NCI-H128 (cell line): ENCODE measurements at regions not wholly inside any gene's neighbourhood (a gene's known extent, or its start where the extent isn't known, plus 50 kb on each side); places are given as distances from the start of the nearest gene placed in this dataset.

Experiments used
- DNase-seq: peaks from one replicate; lab custom pipeline; 2025; ENCODE audit not compliant: unreplicated experiment; lab: John Stamatoyannopoulos, UW

DNA sequence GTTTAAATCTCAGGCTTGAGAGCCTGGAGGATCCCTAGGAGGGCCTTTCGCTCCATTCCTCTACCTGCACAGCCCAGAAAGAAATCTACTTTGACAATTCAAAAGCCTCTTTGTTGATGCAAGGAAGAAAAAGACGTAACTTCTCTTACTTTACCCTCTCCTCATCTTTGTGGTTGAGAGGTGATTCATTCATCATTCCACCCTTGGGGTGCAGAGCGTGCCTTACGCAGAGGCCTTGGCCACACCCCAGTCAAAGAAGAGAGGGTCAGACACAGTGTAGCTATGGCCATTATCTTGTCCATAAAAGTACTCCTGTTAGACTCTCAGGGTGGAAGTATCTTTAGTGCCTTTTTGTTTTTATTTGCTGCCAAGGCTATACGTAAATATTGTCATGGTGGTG, 184.0 kb downstream of the IRS2 start:
- no peak for DNase-seq

DNA sequence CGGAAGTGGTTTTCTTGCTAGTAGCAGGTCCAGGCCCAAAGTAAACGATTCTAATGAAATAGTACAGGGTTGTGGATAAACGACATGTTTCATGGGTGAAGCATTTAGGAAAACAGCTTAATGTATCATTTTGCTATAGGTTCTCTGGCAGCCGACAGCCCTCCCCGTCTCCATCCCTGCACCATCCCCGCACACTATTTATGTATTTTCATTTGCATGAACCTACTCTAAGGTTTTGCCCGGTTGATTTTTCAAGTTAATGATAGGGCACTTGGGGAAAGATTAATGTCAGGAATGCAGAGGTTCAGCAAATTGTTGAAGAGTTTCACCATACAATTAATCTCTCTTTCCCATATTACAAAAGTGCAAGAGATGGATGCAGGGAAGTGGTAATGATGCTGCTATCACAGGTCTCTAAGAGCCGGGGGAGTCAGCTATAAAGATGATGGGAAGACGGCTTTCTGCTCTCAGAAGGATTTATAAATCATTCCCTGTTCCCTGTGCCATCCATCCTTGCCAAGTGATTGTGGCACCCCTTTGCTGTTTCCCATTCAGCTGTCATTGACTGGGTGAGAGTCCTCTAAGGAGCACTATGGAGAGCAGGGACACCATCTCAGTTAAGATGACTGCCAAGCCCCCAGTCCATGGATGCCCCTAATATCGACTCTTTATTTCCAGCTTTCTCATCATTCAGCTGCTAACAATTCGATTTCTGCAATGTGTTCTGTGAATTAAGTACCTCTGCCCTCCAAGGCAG, 186.3 kb downstream of the IRS2 start:
- DNase-seq = no peak

DNA sequence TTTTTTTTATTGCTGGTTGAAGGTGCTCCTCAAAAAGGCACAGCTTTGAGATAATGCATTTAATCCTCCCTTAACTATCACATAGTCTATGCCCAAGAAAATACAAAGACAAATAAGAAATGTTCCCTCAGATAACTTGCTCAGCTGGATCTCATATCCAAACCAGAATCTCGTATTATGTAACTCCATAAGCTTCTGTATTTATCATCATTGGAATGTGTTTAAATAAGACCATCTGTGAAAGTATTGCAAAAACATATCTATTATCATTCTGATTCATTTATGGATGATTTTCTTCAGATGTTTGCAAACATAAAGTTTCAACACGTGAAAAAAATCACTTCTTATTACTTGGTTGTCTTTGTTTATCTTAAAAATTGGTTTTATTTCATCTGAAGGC, 190.9 kb downstream of the IRS2 start:
- no peak for DNase-seq

DNA sequence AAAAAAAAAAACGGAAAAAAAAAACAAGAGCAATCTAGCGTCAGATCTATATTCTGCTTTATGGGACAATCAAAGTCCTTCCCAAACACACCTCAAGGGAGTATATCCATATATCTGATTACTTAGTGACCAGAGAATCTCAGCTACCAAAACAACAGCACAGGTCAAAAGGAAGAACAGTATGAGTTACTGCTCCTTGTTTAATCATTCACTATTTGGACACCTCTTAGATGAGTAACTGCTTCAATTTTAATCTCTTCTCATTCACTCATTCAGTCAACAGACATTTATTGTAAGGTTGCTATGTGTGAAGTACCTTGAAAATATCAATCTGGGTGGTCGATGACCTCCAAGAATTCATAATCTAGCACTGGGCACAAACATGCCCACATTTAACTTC, 193.2 kb downstream of the IRS2 start:
- DNase-seq = no peak

DNA sequence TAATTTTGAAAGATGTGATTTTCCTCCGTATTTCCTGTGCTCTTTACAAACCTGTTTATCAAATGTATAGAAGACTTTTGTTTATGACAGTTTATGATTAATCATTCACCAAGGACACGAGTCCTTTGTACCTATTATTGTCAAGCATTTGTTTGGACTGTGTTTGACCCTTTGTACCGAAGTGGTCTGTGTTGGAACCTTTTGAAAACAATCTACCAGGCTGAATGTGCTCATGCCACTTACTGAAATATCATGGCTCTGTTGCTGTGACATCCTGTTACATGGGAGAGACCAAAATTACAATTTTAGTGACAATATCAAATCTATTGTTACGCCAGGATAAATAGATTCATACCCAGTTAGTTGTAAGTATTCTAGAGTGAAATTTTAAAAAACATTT, 193.6 kb downstream of the IRS2 start:
- no peak for DNase-seq

DNA sequence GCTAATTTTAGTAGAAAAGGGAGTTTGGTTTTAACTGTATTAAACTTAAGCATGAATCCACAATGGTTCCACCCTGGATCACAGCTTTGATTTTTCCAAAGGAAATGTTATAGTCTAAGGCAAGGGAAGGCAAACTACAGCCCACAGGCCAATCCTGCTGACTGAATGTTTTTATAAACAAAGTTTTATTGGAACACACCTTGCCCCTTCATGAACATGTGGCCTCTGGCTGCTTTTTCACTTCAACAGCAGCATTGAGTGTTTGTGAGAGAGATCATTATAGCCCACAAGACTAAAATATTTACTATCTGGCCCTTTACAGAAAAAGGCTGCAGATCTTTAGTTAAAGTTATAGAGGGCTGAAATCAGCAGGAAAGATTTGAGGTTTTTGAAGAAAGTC, 198.7 kb downstream of the IRS2 start:
- DNase-seq = no peak

DNA sequence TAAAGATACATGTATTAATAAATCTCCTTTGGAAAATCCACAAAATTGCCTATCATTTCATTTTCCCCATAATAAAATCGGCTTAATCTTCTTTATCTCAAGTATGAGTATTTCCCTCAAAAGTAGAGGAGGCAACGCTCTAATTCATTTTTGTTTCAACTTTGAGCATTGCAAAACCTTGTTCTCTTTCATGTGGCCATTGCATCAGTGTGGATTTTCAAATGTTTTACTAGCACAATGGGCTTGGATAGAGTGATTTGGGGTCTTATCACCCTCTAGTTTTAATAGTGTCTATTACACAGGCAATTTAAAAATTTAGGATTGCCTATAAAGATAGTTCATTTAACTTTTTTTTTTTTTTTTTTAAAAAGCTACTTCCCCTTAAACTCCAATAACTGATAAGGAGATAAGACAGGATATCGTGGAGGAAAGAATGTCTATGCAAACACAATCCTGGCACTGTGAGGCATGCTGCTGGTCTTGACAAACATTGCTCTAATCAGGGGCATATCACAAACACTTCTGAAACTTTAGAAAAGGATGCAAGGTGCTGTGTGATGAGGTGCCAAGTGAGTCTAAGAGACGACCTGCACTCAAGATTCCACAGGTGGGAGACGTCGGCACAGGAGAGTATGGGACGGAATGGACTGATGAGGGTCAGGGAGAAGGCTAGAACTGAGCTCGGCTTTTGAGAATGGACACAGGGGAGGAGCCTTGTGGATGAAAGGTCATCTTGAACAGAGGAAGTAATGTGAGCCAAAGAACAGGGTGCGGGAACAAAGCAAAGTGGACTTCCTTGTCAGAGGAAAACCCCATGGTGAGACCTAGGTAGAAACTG, 199.7 kb downstream of the IRS2 start:
- DNase-seq = no peak

DNA sequence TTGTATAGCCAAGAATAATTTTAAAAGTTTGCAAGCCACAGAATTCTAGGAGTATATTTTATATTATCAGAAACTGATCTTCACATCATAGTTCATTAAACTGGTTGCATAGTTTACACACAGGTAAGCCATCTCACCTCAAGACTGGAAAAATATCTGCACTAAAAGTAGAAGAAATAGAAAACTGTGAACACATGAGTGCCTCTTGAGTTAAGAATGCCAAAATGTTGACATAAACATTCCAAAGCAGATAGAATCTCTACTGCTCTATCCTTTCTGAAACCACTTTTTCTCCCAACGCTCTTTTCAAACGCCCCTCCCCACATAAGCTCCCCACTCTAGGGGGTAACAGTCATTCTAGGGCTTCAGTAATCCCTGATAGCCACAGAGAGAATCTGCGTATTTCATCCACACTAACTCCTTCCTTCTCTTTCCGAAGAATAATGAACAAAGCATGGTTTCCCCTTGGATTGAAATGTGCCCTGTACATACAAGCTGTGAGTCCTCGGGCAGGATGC, 201.5 kb downstream of the IRS2 start:
- no peak for DNase-seq

DNA sequence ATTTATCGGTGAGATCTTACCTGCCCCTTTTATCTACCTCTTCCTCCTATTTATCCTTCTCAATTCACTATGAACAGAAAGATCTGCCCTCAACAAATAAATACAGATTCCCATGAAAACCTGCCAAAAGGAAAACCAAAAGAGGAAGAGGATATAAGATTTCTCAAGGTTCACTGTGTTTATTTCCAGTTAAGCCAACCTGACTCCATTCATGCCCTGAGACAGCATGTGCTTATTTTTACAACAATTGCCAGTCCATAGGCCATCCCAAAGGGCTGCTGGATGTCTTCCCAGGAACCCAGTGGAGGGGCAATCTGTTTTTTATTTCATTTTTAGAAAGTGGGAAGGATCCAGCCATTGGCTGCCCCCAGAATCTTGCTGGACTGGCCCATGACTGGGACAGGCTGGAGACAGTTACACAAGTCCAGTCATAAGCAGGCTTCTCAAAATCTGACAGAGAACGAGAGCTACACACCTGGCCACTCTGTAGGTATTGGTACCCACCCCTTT, 209.1 kb downstream of the IRS2 start:
- no peak for DNase-seq

DNA sequence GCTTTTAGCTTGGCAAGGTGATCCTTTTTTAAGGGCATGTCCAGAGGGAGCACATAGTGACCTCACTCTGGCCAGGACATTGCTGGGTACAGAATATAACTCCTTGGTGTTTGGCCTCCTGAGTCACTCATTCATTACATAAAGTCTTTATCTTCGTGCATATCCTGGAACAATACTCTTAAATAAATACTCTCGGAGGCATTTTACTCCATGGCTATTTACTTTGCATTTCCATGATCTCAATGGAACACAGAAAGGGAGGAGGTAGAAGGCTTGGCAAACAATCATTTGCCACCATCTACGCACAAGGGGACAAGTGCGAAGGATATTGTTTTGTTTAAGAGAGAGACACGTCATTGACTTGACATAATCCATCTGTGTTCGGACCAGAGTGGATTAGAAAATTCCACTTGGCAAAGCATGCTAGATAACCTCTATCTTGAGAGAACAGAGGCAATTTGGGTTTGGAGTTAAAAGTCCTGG, 210.0 kb downstream of the IRS2 start:
- no peak for DNase-seq

DNA sequence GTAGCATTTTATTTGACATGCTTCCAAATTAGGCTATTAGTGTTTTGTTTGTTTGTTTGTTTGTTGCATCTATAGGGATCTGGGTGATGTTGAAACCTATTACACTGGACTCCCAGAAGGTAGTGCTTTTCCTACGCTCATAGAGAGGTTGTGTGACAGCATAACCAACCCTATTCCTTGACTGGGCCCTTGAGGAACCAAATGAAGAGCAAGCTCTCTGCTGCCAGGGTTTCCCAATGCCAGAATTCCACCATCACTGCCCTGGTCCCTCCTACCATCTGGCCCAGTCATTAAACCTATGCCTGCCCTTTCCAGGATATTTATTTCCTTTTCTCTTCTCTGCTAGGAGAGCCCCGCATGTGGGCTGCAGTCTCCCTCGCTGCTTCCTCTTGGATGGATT, 210.6 kb downstream of the IRS2 start:
- DNase-seq = no peak

DNA sequence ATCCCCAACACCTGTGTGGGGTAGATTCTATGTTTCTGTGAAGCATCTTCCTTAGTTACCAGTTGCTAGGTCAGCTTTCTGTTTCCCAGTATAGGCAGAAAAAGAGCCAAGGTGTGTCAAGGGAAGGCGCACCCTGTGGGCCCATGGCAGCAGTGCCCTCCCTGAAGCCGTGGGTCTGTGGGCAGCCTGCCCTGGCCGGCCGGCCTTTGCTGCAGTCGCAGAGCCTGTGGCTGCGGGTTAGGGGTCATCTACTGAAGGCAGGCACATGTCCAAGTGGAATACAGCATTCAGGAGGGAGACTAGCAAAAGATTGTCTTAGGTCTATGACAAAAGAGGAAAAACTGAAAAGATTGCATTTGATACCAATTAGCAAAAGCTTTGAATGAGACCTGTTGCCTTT, 214.0 kb downstream of the IRS2 start:
- no peak for DNase-seq

DNA sequence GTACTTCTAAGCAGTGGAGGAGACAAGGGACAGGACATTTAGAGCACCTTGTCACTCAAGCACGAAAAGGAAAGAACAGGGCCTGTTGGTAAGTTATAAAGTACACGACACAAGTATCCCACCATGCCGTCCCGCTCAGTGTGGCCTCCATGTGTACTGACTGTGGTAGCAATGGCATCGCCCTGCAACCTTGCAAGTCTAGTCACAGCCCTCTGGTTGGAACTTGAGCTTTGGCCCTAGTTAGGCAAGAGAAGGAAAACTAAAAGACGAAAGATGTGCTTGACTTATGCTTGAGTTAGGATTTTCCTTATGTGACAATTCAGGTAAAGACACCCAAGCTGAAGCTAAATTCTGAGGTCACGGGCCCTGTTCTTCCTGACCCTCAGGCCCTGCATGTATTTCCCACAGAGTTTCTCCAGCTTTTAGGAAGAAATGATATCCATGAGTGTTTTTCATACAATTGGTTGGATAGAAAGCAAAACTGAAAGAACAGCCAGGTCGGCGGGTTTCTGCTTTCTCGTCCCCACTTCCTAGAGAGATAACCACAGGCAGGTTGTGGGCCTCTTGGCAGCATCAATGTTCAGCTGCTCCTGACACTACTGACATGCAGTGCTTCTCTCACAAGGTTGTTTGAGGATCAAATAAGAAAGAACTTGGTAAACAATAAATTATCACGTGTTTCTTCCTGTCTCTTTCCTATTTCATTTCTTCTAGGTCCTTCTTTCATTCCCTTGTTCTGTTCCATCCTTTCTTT, 216.2 kb downstream of the IRS2 start:
- DNase-seq = no peak

DNA sequence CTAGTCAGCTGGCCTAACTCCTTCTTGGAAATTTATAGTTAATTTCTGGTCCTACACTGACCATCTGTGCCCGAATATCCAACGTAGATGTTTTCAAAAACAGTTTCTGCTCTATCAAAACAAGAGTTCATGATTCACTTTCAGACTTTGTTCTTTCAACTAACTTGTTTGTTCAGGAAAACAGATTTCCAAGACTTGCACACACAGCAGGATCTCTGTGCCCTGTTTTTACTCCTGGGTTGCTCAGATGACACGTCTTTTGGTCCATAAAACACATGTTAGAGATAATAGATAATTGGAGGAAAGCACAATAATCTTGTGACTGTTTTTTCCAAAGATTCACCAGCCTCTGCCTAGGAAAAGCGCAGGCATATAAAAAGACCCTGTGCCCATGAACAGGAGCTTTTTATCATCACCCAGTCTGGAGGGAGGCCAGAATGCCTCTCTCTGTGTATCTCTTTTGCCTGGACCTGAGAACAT, 218.0 kb downstream of the IRS2 start:
- DNase-seq = no peak

DNA sequence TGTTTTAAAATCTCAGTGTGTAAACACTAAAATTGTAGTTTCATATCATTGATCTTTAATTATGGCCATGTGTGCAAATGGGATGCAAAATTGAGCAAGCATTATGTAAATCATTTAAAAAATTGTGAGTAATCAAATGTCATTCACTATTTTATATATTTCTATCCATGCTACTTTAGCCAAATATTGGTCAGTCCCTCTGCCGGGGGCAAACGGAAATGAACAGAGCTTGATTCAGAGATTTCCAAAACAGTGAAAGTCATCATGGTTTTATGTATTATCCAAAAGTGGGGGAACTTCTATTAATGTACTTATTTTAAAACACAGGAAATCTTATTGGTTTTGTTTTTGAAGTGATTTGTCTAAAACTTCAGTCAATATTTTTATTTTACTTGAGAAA, 219.1 kb downstream of the IRS2 start:
- DNase-seq = no peak

DNA sequence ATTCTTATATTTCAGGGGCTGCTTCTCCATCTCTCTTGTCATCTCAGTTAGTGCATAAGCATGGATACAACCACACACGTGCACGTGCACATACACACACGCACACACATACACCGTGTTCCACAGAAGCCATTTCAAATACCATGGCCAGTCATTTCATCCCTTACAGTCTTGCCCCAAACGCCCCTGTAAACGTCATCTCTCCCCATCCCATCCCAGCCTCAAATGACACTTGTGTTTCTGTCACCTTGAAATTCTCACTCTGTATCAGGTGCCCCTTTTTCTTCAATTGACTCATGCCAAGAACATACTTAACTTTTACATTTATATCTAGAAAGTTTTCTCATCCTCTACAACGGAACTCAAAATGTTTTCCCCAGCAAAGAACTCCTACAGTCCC, 220.5 kb downstream of the IRS2 start:
- DNase-seq = no peak

DNA sequence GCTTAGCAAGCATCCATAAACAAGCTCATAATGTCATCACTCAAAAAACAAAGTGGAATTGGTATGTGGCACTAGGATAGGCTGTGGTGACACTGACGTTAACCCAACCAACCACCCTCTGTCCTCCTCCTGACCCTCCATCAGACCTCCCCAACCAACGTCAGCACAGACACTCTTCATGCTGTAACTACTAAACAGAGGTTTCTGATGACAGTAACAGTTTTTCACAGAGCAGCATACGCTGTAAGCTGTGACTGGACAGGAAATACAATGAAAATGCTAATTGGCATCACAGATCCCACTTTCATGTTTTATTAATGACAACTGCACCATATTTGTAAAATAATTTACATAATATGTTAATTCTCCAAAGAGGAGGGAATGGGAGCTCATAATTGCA, 238.0 kb downstream of the IRS2 start:
- DNase-seq = no peak

DNA sequence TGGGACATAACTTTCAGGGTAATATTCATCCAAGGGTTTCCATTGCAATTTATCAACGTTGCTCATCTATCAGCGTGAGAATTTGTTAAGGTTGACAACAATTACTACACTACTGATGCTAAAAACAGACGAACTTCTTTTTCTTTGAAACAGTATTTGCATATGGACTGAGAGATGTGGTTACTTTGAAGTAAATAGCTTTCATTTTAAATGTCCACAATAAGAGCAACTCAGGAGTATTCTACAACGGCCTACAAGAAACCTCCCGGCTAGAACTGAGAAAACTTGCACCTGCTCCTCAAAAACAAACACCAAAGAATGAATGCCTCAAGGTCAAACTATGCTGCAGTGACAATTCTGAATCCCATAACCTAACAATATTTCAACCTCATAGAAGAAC, 238.4 kb downstream of the IRS2 start:
- no peak for DNase-seq

DNA sequence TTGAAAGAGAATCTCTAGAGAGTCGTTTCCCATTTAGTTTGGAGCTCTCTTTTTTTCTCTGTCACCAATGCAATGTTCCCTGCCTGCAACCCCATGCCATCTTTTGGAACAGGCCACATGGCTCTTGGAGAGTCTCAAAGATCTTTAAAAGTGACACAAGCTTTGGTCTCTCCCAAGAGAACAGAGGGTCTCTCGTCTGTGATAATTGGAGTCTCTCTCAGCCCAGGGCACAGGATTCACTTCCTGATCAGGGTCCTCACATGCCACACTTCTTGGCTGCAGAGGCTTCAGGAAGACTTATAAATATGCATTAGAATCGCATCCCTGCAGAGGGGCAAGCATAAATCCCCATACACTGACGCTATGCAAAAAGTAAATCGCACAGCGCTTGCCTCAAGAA, 240.5 kb downstream of the IRS2 start:
- no peak for DNase-seq

DNA sequence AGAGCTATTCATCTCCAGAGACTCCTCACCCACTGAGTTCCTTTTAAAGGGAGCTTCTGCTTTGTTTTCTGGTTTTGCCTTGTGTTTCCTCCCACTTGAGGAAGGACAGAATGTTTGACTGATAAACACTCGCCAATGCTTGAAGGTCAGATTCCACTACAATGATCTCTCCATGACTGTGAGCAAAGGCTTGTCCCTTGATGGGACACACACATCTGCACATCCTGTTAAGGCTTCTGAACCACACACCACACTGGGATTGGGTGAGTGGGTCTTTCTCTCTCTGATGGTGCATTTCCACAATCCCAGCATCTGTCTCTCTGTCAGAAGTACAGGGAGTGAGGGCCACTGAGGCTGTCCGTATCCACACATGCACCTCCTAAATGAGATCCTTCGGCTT, 245.3 kb downstream of the IRS2 start:
- DNase-seq = no peak

DNA sequence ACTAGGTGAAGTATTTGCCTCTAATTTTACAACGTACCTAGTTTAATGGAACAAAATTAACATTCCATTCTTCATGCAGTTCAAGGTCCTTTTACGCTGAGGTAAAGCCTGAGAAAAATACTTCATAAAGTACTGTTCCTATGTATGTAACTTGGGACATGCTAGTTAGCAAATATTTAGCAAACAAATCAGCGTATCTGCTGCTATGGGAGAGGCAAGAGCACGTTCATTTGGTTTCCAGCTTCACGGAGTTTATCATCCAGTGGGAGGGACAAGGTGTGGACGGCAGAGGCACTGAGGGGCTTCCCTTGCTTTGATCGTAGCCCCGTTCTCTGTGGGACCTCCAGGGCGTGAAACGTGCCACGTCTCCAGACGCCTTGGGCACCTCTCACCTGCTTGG, 248.8 kb downstream of the IRS2 start:
- no peak for DNase-seq
